DMS 273 (cell line): ENCODE measurements at regions not wholly inside any gene's neighbourhood (a gene's known extent, or its start where the extent isn't known, plus 50 kb on each side); places are given as distances from the start of the nearest gene placed in this dataset.

Experiments used
- DNase-seq: peaks from one replicate; lab custom pipeline; 2025; ENCODE audit not compliant: unreplicated experiment; lab: John Stamatoyannopoulos, UW

GRCh38 chr6:56864171-56864616 is 90.7 kb upstream of the BEND6 start:
- no peak for DNase-seq

GRCh38 chr6:56863366-56863765 is 91.5 kb upstream of the BEND6 start:
- DNase-seq: no peak

GRCh38 chr6:56862415-56863175 is 92.3 kb upstream of the BEND6 start:
- no peak for DNase-seq

GRCh38 chr6:56860475-56860874 is 94.4 kb upstream of the BEND6 start:
- DNase-seq: no peak

GRCh38 chr6:56856036-56856580 is 98.8 kb upstream of the BEND6 start:
- DNase-seq: no peak

- DNase-seq: no peak
Measured at GRCh38 chr6:56854086-56854485, 100.8 kb upstream of the BEND6 start.

- DNase-seq: no peak
Measured at GRCh38 chr6:56853541-56853940, 101.4 kb upstream of the BEND6 start.

GRCh38 chr6:56852260-56853010 is 102.5 kb upstream of the BEND6 start:
- DNase-seq: peak; percentile 49

GRCh38 chr6:56851541-56852259 is 103.2 kb upstream of the BEND6 start:
- peak; percentile 75 for DNase-seq

GRCh38 chr6:56851074-56851473 is 103.8 kb upstream of the BEND6 start:
- no peak for DNase-seq

GRCh38 chr6:56850626-56851025 is 104.3 kb upstream of the BEND6 start:
- DNase-seq: no peak

- DNase-seq: no peak
Measured at GRCh38 chr6:56849896-56850295, 105.0 kb upstream of the BEND6 start.

GRCh38 chr6:56848105-56848504 is 106.8 kb upstream of the BEND6 start:
- no peak for DNase-seq

GRCh38 chr6:56845032-56845431 is 109.9 kb upstream of the BEND6 start:
- DNase-seq: no peak

- peak; percentile 95 for DNase-seq
Measured at GRCh38 chr6:56843476-56844349, 111.2 kb upstream of the BEND6 start.

- peak; percentile 84 for DNase-seq
Measured at GRCh38 chr6:56842686-56843475, 112.0 kb upstream of the BEND6 start.

- DNase-seq: no peak
Measured at GRCh38 chr6:56841751-56842150, 113.2 kb upstream of the BEND6 start.

- no peak for DNase-seq
Measured at GRCh38 chr6:56841381-56841749, 113.5 kb upstream of the BEND6 start.

- peak; percentile 47 for DNase-seq
Measured at GRCh38 chr6:56840467-56841380, 114.2 kb upstream of the BEND6 start.
